ENCODE measurements at regions not wholly inside any gene's neighbourhood (a gene's known extent, or its start where the extent isn't known, plus 50 kb on each side); places are given as distances from the start of the nearest gene placed in this dataset.

GRCh38 chr9:135016037-135016640 is 71.3 kb upstream of the OLFM1 start:
- intact Hi-C loops (cut with DNase I) = no loop called here
- 54 to 61% (median 60%) methylated on average over 14 of the region's 14 CpGs for WGBS, 3 donors
- Histone ChIP-seq H3K9me3 (no peaks in the 10 kb centered on the region), H3K27me3 (ENCODE audit: insufficient read depth in 3 of 3, low read length in 2 of 3) (peaks cover 0 to 39% (median 2%) of the 10 kb centered on the region in 3 donors), H3K36me3 (ENCODE audit: insufficient read depth in 1 of 2, low read depth in 1 of 2) (no peaks in the 10 kb centered on the region), H3K4me1 (no peaks in the 10 kb centered on the region), H3K4me3 (no peak overlapping the region), H3K27ac (no peak overlapping the region)
- no peak for ATAC-seq
- DNase-seq = peak in 1 of 2 donors; percentile 21
- TF ChIP-seq CTCF (IDR thresholded peaks at IDR 0.05) = no peak

- Histone ChIP-seq H3K36me3 (ENCODE audit: insufficient read depth in 1 of 2, low read depth in 1 of 2) (no peaks in the 10 kb centered on the region), H3K4me3 (no peak overlapping the region), H3K4me1 (no peaks in the 10 kb centered on the region), H3K9me3 (no peaks in the 10 kb centered on the region), H3K27ac (no peak overlapping the region), H3K27me3 (ENCODE audit: insufficient read depth in 3 of 3, low read length in 2 of 3) (peaks cover 0 to 39% (median 6%) of the 10 kb centered on the region in 3 donors)
- TF ChIP-seq CTCF (IDR thresholded peaks at IDR 0.05) = no peak
- intact Hi-C loops (cut with DNase I) = no loop called here
- WGBS, 3 donors = 71 to 76% (median 72%) methylated on average over 10 of the region's 10 CpGs
- ATAC-seq (no peak), DNase-seq (peak in 1 of 2 donors; percentile 39)
These were observed 70.6 kb upstream of the OLFM1 start for GRCh38 chr9:135016876-135017275.

DNA sequence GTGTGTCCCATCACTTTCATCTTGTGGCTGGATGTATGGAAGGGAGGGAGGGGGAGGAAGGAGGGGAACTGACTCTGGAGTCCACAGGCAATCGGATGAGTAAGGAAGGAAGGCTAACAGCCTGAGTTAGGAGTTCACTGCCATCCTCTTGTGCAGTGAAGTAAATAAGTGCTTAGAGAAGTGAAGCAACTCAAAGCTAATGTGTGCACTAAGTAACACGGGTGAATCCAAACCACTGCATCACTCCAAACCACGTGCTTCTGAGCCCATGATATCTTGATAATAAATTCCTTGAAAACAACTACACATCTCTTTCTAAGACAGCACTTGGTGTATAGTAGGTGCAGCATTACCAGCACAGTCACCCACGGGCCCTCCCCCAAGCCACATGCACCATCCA is 69.6 kb upstream of the OLFM1 start:
- H3K9me3 ChIP-seq = no peaks in the 10 kb centered on the region
- no peak overlapping the region for H3K27ac ChIP-seq
- no peak for TF ChIP-seq CTCF (IDR thresholded peaks at IDR 0.05)
- no peak overlapping the region for H3K4me3 ChIP-seq
- H3K4me1 ChIP-seq = no peaks in the 10 kb centered on the region
- ATAC-seq (no peak), DNase-seq (peak in 1 of 2 donors; percentile 2)
- 53 to 65% (median 60%) methylated on average over 4 of the region's 4 CpGs for WGBS, 3 donors
- H3K27me3 ChIP-seq (ENCODE audit: insufficient read depth in 3 of 3, low read length in 2 of 3) = peaks cover 0 to 41% (median 6%) of the 10 kb centered on the region in 3 donors
- no peaks in the 10 kb centered on the region for H3K36me3 ChIP-seq (ENCODE audit: insufficient read depth in 1 of 2, low read depth in 1 of 2)
- intact Hi-C loops (cut with DNase I) = no loop called here

- H3K36me3 ChIP-seq (ENCODE audit: insufficient read depth in 1 of 2, low read depth in 1 of 2) = no peaks in the 10 kb centered on the region
- DNase-seq = peak in 1 of 2 donors; percentile 15
- H3K4me1 ChIP-seq = no peaks in the 10 kb centered on the region
- intact Hi-C loops (cut with DNase I) = no loop called here
- TF ChIP-seq CTCF (IDR thresholded peaks at IDR 0.05) = no peak
- ATAC-seq = no peak
- H3K4me3 ChIP-seq = no peak overlapping the region
- no peaks in the 10 kb centered on the region for H3K9me3 ChIP-seq
- peaks cover 0 to 37% (median 6%) of the 10 kb centered on the region in 3 donors for H3K27me3 ChIP-seq (ENCODE audit: insufficient read depth in 3 of 3, low read length in 2 of 3)
- WGBS, 3 donors = 78 to 89% (median 81%) methylated on average over 13 of the region's 13 CpGs
- no peak overlapping the region for H3K27ac ChIP-seq
These were observed 69.1 kb upstream of the OLFM1 start for GRCh38 chr9:135018306-135018915.

Measured in psoas muscle (tissue), 7 donors.